ENCODE measurements at regions not wholly inside any gene's neighbourhood (a gene's known extent, or its start where the extent isn't known, plus 50 kb on each side); places are given as distances from the start of the nearest gene placed in this dataset.

DNA sequence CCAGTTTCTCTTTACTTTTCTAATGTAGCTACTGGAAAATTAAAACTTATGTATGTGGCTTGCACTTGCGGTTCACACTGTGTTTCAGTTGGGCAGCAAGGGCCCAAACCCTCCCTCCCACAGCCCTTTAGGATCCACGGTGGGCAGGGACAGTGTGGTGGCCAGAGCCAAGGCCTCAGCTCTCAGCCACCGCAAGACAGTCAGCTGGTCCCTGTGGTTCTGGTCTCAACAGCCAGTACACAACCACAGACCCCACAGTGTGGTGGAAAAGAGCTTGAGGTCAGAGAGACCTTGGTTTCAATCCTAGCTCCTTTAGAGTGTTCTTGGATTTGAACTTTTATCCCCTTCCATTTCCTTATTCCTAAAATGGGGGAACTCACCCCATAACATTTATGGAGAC, 153.0 kb upstream of the SMIM23 start:
- H3K4me3 ChIP-seq (ENCODE audit: low read length): no peak overlapping the region
- H3K79me2 ChIP-seq (replicated peaks; ENCODE audit: insufficient read depth, low read length): no peaks in the 10 kb centered on the region
- H4K20me1 ChIP-seq (ENCODE audit: insufficient read depth): no peaks in the 10 kb centered on the region
- no peaks in the 10 kb centered on the region for H3K9me3 ChIP-seq (ENCODE audit: low read length)
- no peak for TF ChIP-seq SMC3 (conservative IDR thresholded peaks at IDR 0.05; ENCODE audit: poor library complexity)
- no peak for TF ChIP-seq TAF1 (IDR thresholded peaks at IDR 0.05; ENCODE audit: low read depth)
- TF ChIP-seq, protein P1, sequence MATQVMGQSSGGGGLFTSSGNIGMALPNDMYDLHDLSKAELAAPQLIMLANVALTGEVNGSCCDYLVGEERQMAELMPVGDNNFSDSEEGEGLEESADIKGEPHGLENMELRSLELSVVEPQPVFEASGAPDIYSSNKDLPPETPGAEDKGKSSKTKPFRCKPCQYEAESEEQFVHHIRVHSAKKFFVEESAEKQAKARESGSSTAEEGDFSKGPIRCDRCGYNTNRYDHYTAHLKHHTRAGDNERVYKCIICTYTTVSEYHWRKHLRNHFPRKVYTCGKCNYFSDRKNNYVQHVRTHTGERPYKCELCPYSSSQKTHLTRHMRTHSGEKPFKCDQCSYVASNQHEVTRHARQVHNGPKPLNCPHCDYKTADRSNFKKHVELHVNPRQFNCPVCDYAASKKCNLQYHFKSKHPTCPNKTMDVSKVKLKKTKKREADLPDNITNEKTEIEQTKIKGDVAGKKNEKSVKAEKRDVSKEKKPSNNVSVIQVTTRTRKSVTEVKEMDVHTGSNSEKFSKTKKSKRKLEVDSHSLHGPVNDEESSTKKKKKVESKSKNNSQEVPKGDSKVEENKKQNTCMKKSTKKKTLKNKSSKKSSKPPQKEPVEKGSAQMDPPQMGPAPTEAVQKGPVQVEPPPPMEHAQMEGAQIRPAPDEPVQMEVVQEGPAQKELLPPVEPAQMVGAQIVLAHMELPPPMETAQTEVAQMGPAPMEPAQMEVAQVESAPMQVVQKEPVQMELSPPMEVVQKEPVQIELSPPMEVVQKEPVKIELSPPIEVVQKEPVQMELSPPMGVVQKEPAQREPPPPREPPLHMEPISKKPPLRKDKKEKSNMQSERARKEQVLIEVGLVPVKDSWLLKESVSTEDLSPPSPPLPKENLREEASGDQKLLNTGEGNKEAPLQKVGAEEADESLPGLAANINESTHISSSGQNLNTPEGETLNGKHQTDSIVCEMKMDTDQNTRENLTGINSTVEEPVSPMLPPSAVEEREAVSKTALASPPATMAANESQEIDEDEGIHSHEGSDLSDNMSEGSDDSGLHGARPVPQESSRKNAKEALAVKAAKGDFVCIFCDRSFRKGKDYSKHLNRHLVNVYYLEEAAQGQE (IDR thresholded peaks at IDR 0.05; ENCODE audit: borderline replicate concordance): no peak
- no peak for TF ChIP-seq EP300 (conservative IDR thresholded peaks at IDR 0.05; ENCODE audit: poor library complexity, severe bottlenecking)
- no peak for TF ChIP-seq MXI1 (conservative IDR thresholded peaks at IDR 0.05; ENCODE audit: poor library complexity, severe bottlenecking)
- TF ChIP-seq, protein P2, sequence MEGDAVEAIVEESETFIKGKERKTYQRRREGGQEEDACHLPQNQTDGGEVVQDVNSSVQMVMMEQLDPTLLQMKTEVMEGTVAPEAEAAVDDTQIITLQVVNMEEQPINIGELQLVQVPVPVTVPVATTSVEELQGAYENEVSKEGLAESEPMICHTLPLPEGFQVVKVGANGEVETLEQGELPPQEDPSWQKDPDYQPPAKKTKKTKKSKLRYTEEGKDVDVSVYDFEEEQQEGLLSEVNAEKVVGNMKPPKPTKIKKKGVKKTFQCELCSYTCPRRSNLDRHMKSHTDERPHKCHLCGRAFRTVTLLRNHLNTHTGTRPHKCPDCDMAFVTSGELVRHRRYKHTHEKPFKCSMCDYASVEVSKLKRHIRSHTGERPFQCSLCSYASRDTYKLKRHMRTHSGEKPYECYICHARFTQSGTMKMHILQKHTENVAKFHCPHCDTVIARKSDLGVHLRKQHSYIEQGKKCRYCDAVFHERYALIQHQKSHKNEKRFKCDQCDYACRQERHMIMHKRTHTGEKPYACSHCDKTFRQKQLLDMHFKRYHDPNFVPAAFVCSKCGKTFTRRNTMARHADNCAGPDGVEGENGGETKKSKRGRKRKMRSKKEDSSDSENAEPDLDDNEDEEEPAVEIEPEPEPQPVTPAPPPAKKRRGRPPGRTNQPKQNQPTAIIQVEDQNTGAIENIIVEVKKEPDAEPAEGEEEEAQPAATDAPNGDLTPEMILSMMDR (IDR thresholded peaks at IDR 0.05; ENCODE audit: poor library complexity, severe bottlenecking): no peak
- no peak for TF ChIP-seq POLR2AphosphoS5 (IDR thresholded peaks at IDR 0.05)
- no peak for TF ChIP-seq EZH2 (IDR thresholded peaks at IDR 0.05; ENCODE audit: borderline replicate concordance, insufficient read depth, low read length, poor library complexity, severe bottlenecking)
- no peak for TF ChIP-seq RAD21 (conservative IDR thresholded peaks at IDR 0.05)
- no peaks in the 10 kb centered on the region for H3K9me2 ChIP-seq (ENCODE audit: insufficient read depth, low read length)
- no peak overlapping the region for H3K4me2 ChIP-seq (ENCODE audit: low read length)
- no peak overlapping the region for H3K9ac ChIP-seq (ENCODE audit: low read length)
- H3K27ac ChIP-seq (ENCODE audit: low read length): no peak overlapping the region
- H3K36me3 ChIP-seq (ENCODE audit: insufficient read depth, low read length): no peaks in the 10 kb centered on the region
- H2AFZ ChIP-seq (ENCODE audit: low read depth, low read length): no peak overlapping the region
- peaks cover 33% of the 10 kb centered on the region for H3K27me3 ChIP-seq (ENCODE audit: insufficient read depth, low read depth, low read length)
- no peaks in the 10 kb centered on the region for H3F3A ChIP-seq (ENCODE audit: insufficient read depth, low read length, poor library complexity, severe bottlenecking)

DNA sequence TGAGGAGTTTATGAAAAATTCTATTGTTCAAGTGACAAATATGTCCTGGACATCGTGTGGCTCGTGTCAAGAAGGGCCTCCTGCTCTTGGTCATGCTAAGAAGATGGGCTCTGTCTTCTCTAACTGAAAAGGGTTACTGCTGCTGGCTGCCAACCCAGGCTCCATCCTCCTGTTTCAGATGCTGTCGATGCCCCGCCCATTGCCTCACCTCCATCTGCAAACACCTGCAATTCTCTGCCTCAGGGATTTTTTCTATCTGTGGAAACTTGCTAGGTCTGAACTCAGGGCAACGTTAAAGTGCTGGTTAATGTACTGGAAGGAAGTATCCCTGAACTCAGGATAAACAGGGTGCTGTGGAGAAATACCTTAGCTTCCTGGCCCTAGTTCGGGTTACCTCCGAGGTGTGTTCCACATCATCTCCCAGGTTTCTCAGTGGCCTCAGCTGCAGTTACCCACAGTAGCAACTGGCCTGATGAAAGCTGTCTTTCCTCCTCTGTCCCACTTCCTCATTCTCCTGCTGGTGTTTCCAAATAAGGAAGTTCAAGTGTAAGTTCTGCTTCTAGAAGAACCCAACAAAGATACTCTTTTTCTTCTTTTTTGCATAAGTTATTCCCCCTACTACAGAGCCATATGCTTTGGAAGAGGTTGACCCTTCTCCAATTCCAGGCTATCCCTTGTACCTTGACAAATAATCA, 151.7 kb upstream of the SMIM23 start:
- H3K4me2 ChIP-seq (ENCODE audit: low read length): no peak overlapping the region
- H3F3A ChIP-seq (ENCODE audit: insufficient read depth, low read length, poor library complexity, severe bottlenecking): no peaks in the 10 kb centered on the region
- H3K9ac ChIP-seq (ENCODE audit: low read length): no peak overlapping the region
- peaks cover 22% of the 10 kb centered on the region for H3K27me3 ChIP-seq (ENCODE audit: insufficient read depth, low read depth, low read length)
- H3K36me3 ChIP-seq (ENCODE audit: insufficient read depth, low read length): no peaks in the 10 kb centered on the region
- H3K79me2 ChIP-seq (replicated peaks; ENCODE audit: insufficient read depth, low read length): no peaks in the 10 kb centered on the region
- TF ChIP-seq EP300 (conservative IDR thresholded peaks at IDR 0.05; ENCODE audit: poor library complexity, severe bottlenecking) (no peak), SMC3 (conservative IDR thresholded peaks at IDR 0.05; ENCODE audit: poor library complexity) (no peak), MXI1 (conservative IDR thresholded peaks at IDR 0.05; ENCODE audit: poor library complexity, severe bottlenecking) (no peak), RAD21 (conservative IDR thresholded peaks at IDR 0.05) (no peak), TAF1 (IDR thresholded peaks at IDR 0.05; ENCODE audit: low read depth) (no peak)
- TF ChIP-seq, protein P2 (IDR thresholded peaks at IDR 0.05; ENCODE audit: poor library complexity, severe bottlenecking): no peak
- H3K9me3 ChIP-seq (ENCODE audit: low read length): no peaks in the 10 kb centered on the region
- H3K9me2 ChIP-seq (ENCODE audit: insufficient read depth, low read length): no peaks in the 10 kb centered on the region
- no peak overlapping the region for H3K4me3 ChIP-seq (ENCODE audit: low read length)
- H4K20me1 ChIP-seq (ENCODE audit: insufficient read depth): no peaks in the 10 kb centered on the region
- H2AFZ ChIP-seq (ENCODE audit: low read depth, low read length): no peak overlapping the region
- no peak overlapping the region for H3K27ac ChIP-seq (ENCODE audit: low read length)

All from neural cell (in vitro differentiated cells).